ENCODE measurements at regions not wholly inside any gene's neighbourhood (a gene's known extent, or its start where the extent isn't known, plus 50 kb on each side); places are given as distances from the start of the nearest gene placed in this dataset.

DNA sequence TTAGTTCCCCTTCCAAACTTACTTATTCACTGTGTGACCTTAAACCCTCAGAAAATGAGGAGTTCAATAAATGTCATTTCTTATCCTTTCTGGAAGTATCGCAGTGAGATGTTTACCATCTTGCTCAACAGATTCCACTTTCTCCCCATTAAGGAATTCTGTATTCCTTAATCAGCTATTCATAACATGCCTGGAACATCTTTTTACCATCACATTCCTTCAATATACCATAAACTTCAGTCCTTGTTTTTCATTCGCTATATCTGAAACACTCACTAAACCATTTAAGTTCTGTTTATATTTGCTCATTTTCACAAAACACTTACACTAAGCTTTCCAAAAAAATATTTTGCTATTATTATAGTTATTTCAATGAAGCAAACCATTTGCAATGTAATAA is 1158.6 kb downstream of the CDH12 start:
- DNase-seq = peak in 1 of 2 donors; percentile 38

DNA sequence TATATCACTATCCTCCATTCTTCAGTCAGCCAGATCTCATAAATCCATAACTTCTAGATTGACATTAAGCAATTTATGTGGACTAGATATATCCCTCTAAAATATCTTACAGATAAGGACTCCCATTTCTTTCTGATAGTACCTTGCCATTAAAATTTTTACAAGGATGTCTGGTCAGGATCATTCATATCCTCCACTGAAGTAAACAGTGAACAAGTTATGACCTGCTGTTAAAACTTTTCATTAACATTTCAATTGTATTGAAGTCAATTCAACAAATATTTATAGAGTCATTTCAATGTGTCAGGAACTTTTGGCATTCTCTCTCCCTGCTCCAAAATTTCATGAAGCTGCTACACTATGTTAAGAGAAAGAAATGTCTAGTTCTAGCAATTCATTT is 1159.6 kb downstream of the CDH12 start:
- no peak for DNase-seq

GRCh38 chr5:21689587-21689986 is 1163.6 kb downstream of the CDH12 start:
- no peak for DNase-seq

- DNase-seq = no peak
Measured at GRCh38 chr5:21688655-21689054, 1164.5 kb downstream of the CDH12 start.

GRCh38 chr5:21687621-21688020 is 1165.5 kb downstream of the CDH12 start:
- DNase-seq = no peak

DNA sequence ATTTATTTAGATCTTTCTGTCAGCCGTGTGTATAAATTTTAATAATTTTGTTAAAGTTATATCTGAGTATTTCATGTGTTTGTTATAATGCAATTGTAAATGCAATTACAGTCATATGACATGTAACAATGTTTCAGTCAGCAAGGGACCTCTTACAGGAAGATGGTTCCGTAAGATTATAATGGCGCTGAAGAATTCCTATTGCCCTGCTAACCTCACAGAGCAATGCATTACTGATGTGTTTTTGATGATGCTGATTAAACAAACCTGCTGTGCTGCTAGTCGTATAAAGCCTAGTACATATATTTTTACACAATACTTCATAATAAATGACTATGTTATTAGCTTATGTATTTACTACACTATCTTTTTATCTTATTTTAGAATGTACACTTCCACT is 1166.4 kb downstream of the CDH12 start:
- no peak for DNase-seq

DNA sequence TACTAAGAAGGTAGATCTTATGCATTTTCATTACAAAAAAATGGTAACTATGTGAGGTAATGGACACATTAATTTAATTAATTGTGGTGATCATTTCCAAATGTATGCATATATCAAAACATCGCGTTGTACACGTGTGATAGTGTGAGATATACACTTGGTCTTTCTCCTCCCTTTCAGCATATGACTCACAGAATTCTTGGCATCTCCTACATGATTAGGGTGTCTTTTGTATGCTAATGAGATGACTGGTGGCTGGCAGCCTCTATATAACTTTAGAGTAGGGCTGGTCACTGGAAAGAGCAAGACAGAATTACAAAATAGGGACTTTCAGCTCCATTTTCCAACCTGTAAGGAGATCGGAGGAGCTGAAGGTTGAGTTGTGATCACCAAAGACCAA is 1167.6 kb downstream of the CDH12 start:
- DNase-seq = no peak

- no peak for DNase-seq
Measured at GRCh38 chr5:21684992-21685391, 1168.2 kb downstream of the CDH12 start.

DNA sequence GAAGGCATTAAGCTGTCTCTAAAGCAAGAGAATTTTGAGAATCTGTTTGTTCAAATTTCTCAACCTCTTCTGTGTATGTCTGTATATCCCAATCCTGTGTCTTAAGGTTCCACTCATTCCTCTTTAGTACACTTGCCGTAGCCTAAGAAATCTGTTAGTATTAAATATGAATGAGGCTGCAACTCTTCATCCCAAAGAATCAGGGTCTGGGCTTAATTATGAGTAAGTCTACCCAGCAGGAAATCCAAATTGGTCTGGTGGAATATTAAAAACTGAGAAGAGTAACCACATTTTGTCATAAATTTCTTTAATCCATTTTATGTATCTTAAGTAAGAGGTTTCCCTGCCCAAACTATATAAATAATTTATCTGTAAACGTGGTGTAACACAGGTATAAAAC is 1171.2 kb downstream of the CDH12 start:
- DNase-seq = no peak

DNA sequence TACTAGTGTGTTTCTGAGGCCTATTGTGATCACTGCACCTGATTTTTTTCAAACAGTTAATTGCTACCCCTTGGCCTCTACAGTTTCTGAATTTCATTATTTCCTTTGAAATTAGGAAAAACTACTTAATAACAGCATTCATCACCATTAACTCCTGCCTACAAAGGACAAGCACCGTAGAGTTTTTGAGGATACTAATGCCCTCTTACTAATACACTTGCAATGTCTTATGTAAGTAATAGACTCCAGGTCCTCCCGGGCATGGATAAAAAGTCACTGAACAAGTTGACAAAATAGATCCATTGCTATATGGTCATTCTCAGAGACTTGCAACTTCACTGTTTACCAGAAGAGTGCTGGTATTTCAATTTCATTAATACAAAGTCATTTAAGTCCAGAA is 1172.5 kb downstream of the CDH12 start:
- DNase-seq = no peak

- no peak for DNase-seq
Measured at GRCh38 chr5:21680196-21680595, 1172.9 kb downstream of the CDH12 start.

DNA sequence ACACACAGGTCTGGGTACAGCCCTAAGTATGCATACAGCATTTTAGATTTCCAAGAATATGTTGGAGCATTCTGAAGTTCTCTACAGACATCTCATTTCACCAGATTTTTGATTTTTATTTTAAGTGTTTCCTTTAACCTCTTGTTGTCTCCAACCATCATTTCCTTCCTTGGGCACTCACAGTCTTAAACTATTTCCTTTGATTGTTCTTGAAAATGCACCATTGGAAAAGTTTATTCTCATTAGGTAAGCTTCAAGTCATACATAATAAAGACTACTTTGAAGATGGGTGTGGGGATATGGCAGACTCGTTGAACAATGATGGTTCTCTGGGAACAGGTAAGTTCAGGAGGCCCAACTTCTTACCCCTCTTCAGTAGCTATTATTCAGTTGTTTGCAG is 1174.6 kb downstream of the CDH12 start:
- no peak for DNase-seq

DNA sequence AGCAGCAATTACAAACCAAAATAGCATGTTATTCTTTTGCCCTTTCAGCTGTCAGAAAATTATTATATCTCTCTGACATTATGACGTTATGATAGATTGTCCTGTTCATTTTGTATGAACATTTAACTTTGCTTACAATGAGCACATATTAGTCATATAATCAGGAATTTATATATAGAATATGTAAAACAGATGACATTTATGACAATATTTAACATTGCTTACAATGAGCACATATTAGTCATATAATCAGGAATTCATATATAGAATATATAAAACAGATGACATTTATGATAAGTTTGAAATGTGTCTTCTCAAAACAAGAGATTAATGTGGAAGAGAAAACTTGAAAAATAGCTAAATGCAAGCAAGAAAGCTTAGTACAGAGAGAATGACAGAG is 1180.2 kb downstream of the CDH12 start:
- no peak for DNase-seq

DNA sequence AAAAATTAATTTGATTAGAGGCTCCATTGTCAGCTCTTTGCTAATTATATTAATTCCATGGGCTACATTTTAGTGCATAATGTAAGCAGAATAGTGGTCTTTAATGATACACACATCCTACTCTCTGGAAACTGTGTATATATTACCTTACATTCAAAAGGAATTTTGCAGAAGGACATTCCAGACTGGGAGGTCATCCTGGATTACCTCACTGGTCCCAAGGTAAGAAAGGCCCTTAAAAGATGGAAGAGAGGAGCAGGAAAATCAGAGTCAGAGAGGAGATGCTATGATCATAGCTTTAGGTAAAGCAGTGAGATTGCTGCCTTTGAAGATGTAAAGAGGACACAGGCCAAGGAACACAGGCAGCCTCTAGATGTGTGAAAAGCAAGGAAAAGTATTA is 1180.8 kb downstream of the CDH12 start:
- no peak for DNase-seq

DNA sequence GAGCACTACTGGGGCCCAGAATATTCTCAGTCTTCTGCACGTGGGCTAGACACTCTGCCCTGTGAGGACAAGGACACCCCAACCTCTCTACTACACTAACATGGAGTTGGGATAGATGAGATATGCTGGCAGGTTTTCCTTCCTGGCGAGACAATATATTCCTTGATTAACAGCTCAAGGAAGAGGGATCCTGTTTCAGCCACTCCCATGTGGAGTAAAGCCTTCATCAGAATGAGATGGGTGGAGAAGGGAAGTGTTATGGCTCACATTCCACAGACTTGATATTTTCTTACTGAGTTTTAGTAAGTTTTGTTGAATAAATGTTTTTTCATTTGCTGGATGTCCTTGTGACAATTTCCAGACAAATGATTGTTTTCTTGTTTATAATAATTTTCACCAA is 1187.6 kb downstream of the CDH12 start:
- no peak for DNase-seq

DNA sequence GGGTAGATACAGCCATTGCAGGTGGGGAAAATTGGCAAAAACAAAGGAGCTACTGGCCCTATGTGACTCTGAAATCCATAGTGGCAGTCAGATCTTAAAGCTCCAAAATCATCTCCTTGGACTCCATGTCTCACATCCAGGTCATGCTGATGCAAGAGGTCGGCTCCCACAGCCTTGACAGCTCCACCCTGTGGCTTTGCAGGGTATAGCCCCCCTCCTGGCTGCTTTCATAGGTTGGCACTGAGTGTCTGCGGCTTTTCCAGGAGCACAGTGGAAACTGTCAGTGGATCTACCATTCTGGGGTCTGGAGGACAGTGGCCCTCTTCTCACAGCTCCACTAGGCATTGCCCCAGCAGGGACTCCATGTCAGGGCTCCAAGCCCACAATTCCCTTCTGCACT is 1190.1 kb downstream of the CDH12 start:
- no peak for DNase-seq

GRCh38 chr5:21661184-21661583 is 1192.0 kb downstream of the CDH12 start:
- DNase-seq = no peak

- DNase-seq = no peak
Measured at GRCh38 chr5:21654556-21654955, 1198.6 kb downstream of the CDH12 start.

- no peak for DNase-seq
Measured at GRCh38 chr5:21649969-21650368, 1203.2 kb downstream of the CDH12 start.

DNA sequence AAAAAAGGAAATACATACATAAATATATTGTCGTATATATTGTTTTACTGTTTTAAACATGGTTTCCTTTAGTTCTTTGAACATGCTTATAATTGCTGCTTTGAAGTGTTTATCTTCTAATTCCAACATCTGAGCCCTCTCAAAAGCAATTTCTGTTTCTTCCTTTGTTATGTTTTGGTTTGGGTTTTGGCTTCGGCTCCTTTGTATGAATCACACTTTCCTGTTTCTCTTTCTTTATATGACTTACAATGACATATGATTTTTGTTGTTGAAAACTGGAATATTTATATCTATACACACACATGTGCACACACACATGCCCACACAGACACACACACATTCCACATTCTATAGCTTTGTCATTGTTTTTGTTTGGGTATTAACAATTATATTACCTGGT is 1206.7 kb downstream of the CDH12 start:
- no peak for DNase-seq

GRCh38 chr5:21644032-21644431 is 1209.1 kb downstream of the CDH12 start:
- DNase-seq = no peak

DNA sequence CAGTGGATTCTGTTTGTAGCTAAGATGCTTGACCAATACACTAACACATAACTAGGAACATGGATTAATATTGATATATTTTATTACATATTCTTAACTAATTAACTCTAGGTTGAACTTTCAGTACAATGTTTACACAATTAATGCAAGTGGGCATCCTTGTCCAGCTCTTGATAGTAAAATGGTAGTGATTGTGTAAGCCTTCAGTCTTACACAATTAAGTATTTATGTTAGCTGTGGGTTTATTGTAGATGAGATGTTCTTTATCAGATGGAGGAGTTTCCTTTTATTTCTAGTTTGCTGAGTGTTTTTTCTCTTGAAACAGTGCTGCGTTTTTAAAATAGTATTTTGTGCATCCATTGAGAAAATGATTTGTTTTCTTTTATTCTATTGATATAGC is 1210.8 kb downstream of the CDH12 start:
- DNase-seq = no peak

DNA sequence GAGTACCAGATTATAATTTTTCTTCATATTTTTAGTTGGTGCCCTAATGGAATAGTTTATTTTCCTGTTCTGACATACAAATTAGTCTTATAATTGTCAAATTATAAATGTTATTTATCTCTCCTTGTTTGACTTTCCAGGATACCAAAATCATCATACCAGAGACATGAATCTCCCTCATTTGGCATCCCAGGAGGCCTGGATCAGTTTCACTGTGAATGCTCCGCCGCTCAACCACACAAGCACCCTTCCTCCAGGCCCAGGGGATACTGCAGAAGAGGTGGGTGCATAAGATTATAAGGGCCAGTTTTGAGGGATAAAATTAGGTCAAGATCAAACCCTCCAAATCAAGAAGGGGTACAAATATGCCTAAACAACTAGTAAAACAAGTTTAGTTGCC is 1229.3 kb downstream of the CDH12 start:
- DNase-seq = no peak

DNA sequence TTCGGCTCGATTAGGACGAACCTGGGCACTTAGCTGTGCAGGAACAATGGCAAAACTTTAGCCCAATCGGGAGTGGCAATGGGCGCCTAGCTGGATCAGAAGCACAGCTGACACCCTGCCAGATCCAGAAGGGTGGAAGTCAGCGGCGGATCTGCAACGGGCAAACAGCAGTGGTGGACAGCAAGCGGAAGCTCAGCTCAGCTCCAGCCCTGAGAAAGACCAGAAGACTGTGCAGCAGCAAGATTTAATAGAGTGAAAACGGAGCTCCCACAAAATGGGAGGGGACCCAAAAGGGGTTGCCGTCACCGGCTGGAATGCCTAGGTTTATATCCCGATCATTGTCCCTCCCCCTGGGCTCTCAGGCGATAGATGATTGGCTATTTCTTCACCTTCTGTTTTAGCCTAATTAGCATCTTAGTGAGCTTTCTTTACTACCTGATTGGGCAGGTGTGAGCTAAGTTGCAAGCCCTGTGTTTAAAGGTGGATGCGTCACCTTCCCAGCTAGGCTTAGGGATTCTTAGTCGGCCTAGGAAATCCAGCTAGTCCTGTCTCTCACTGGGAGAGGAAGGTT is 1237.9 kb downstream of the CDH12 start:
- no peak for DNase-seq

DNA sequence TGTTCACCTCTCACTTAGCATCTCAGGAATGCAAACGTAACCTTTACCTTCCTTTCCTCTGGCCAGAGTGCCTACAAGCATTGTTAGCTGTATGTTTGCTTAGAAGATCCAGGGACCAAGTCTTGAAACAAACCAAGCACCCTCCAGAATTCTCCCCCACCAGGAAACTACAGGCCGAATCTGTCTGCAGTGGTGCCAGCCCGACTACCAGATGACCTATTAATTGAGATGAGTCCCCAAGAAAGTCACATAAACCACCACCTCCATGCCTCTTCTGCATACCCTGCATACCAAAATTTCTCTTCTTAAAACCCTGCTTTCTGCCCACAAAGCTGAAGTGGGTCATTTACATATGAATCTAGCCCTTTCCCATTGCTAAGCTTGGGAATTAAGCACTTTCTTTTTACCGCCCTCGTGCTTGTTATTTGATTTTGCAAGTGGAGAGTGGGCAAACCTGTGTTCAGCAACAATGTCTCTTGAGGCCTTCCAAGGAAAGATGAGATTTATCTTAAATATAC is 1239.1 kb downstream of the CDH12 start:
- DNase-seq = no peak
